PC-9 (cell line): ENCODE measurements at regions not wholly inside any gene's neighbourhood (a gene's known extent, or its start where the extent isn't known, plus 50 kb on each side); places are given as distances from the start of the nearest gene placed in this dataset.

Experiments
- BruUV-seq: library from RNA; stranded (reverse); fragments of 400-500 nt; replicated peaks from 2 replicates; lab custom pipeline; 2021; lab: Mats Ljungman, UMichigan
- CTCF ChIA-PET: fragments of 300-600 bp; sonication (Branson Sonifier 250); formaldehyde crosslinking; loops from one replicate; lab custom pipeline; 2022; ENCODE audit warnings: antibody characterized with exemption; lab: Charles Lee
- POLR2A ChIA-PET: fragments of 300-600 bp; sonication (Branson Sonifier 250); formaldehyde crosslinking; loops from one replicate; lab custom pipeline; 2022; ENCODE audit warnings: antibody characterized with exemption; ENCODE audit not compliant: unreplicated experiment; lab: Charles Lee
- DNase-seq, 2 experiments: peaks; one replicate each; pipeline versions ENCODE4 v3.0.0 to v3.0.0-alpha.2; 2015 to 2022; ENCODE audit warnings: mixed read lengths in 1 of 2
- H2AFZ ChIP-seq: fragments of 200-600 bp; sonication (generic); 2 replicates; pipeline ENCODE4 v1.8.1; 2017; ENCODE audit warnings: antibody characterized with exemption
- H3F3A ChIP-seq: fragments of 200-600 bp; sonication (generic); 2 replicates; pipeline ENCODE4 v1.8.1; 2017; ENCODE audit warnings: antibody characterized with exemption, mild to moderate bottlenecking, low read depth; ENCODE audit not compliant: insufficient read depth
- H3K27ac ChIP-seq: fragments of 200-600 bp; sonication (generic); 2 replicates; pipeline ENCODE4 v1.6.1; 2016; ENCODE audit warnings: mixed run types
- H3K27me3 ChIP-seq: fragments of 200-600 bp; sonication (generic); 2 replicates; pipeline ENCODE4 v1.6.1; 2016; ENCODE audit warnings: low read depth, mixed run types; ENCODE audit not compliant: insufficient read depth
- H3K36me3 ChIP-seq: fragments of 200-600 bp; sonication (generic); 2 replicates; pipeline ENCODE4 v1.6.1; 2016; ENCODE audit warnings: low read depth, mixed run types
- H3K4me1 ChIP-seq: fragments of 200-600 bp; sonication (generic); replicated peaks from 2 replicates; pipeline ENCODE4 v1.6.1; 2016; ENCODE audit warnings: mixed run types; ENCODE audit not compliant: insufficient read depth
- H3K4me2 ChIP-seq: fragments of 200-600 bp; sonication (generic); 2 replicates; pipeline ENCODE4 v1.6.1; 2017; ENCODE audit warnings: mixed run types
- H3K4me3 ChIP-seq: fragments of 200-600 bp; sonication (generic); 2 replicates; pipeline ENCODE4 v1.6.1; 2016; ENCODE audit warnings: mixed run types
- H3K79me2 ChIP-seq: fragments of 200-600 bp; sonication (generic); 2 replicates; pipeline ENCODE4 v1.6.1; 2017; ENCODE audit warnings: low read depth, mixed run types
- H3K9me2 ChIP-seq: fragments of 200-600 bp; sonication (generic); 2 replicates; pipeline ENCODE4 v1.8.1; 2017; ENCODE audit warnings: mild to moderate bottlenecking; ENCODE audit not compliant: insufficient read depth
- H3K9me3 ChIP-seq: fragments of 200-600 bp; sonication (generic); 2 replicates; pipeline ENCODE4 v1.8.1; 2016; ENCODE audit warnings: low read depth; ENCODE audit not compliant: insufficient read depth
- H4K20me1 ChIP-seq: fragments of 200-600 bp; sonication (generic); 2 replicates; pipeline ENCODE4 v1.8.1; 2017; ENCODE audit not compliant: insufficient read depth
- CTCF ChIP-seq: fragments of 200-600 bp; sonication (generic); conservative IDR thresholded peaks from 2 replicates; pipeline ENCODE4 v1.6.1; 2017; ENCODE audit warnings: mixed run types, antibody characterized with exemption, mild to moderate bottlenecking, moderate library complexity
- EZH2 ChIP-seq: fragments of 200-600 bp; sonication (generic); IDR thresholded peaks from 2 replicates; pipeline ENCODE4 v1.8.0; 2017; ENCODE audit warnings: antibody characterized with exemption, low read depth
- intact Hi-C: fragments of 100-400 bp; cut with micrococcal nuclease; formaldehyde crosslinking; loops from one replicate; pipeline ENCODE4 v1.10.0; 2022; ENCODE audit not compliant: unreplicated experiment

GRCh38 chr3:160150525-160150924 is 74.7 kb upstream of the C3orf80 start:
- intact Hi-C loops: no loop called here
- Histone ChIP-seq H3K4me1 (no peaks in the 10 kb centered on the region), H3K9me2 (peaks cover 7% of the 10 kb centered on the region; the same call in 1 of the 2 replicates), H3K27me3 (no peaks in the 10 kb centered on the region), H4K20me1 (no peaks in the 10 kb centered on the region), H2AFZ (no peak overlapping the region), H3K9me3 (no peaks in the 10 kb centered on the region), H3F3A (no peaks in the 10 kb centered on the region), H3K4me3 (no peak overlapping the region), H3K36me3 (no peaks in the 10 kb centered on the region), H3K79me2 (no peaks in the 10 kb centered on the region), H3K27ac (no peak overlapping the region), H3K4me2 (no peak overlapping the region)
- TF ChIP-seq EZH2 (no peak), CTCF (no peak)
- CTCF ChIA-PET: no interaction called here
- POLR2A ChIA-PET: no interaction called here
- DNase-seq: no peak
- no TSS peak for BruUV-seq

- Histone ChIP-seq H3K4me3 (no peak overlapping the region), H3K4me1 (no peaks in the 10 kb centered on the region), H2AFZ (no peak overlapping the region), H3K4me2 (no peak overlapping the region), H3K36me3 (no peaks in the 10 kb centered on the region), H3K79me2 (no peaks in the 10 kb centered on the region), H3K27me3 (no peaks in the 10 kb centered on the region), H3K9me2 (peaks cover 7% of the 10 kb centered on the region; the same call in 1 of the 2 replicates), H3F3A (no peaks in the 10 kb centered on the region), H4K20me1 (no peaks in the 10 kb centered on the region), H3K9me3 (no peaks in the 10 kb centered on the region), H3K27ac (no peak overlapping the region)
- intact Hi-C loops: no loop called here
- CTCF ChIA-PET: no interaction called here
- DNase-seq: no peak
- TF ChIP-seq EZH2: no peak
- no peak for TF ChIP-seq CTCF
- POLR2A ChIA-PET: no interaction called here
- no TSS peak for BruUV-seq
Measured at GRCh38 chr3:160152638-160153037, 72.6 kb upstream of the C3orf80 start.

- H3K4me2 ChIP-seq: no peak overlapping the region
- no peak for TF ChIP-seq CTCF
- no peak for TF ChIP-seq EZH2
- DNase-seq: no peak
- H3K4me1 ChIP-seq: no peaks in the 10 kb centered on the region
- H4K20me1 ChIP-seq: no peaks in the 10 kb centered on the region
- no peaks in the 10 kb centered on the region for H3K9me3 ChIP-seq
- intact Hi-C loops: no loop called here
- H3K79me2 ChIP-seq: no peaks in the 10 kb centered on the region
- H3K9me2 ChIP-seq: no peaks in the 10 kb centered on the region
- ChIA-PET CTCF (no interaction called here), POLR2A (no interaction called here)
- no peak overlapping the region for H3K4me3 ChIP-seq
- H3K27me3 ChIP-seq: no peaks in the 10 kb centered on the region
- no peaks in the 10 kb centered on the region for H3K36me3 ChIP-seq
- no peak overlapping the region for H3K27ac ChIP-seq
- no peaks in the 10 kb centered on the region for H3F3A ChIP-seq
- BruUV-seq: no TSS peak
- no peak overlapping the region for H2AFZ ChIP-seq
Measured at GRCh38 chr3:160154033-160154432, 71.2 kb upstream of the C3orf80 start.
